ENCODE measurements at regions not wholly inside any gene's neighbourhood (a gene's known extent, or its start where the extent isn't known, plus 50 kb on each side); places are given as distances from the start of the nearest gene placed in this dataset.

- no peak for TF ChIP-seq CTCF (IDR thresholded peaks at IDR 0.05)
- TF ChIP-seq ZFX (IDR thresholded peaks at IDR 0.05; ENCODE audit: borderline replicate concordance), result no peak
- H3K27ac ChIP-seq, result no peak overlapping the region
Measured at GRCh38 chr14:105853089-105853906, 326.9 kb downstream of the TMEM121 start.

GRCh38 chr14:105853907-105854599 lies 327.7 kb downstream of the TMEM121 start:
- TF ChIP-seq CTCF (IDR thresholded peaks at IDR 0.05), result no peak
- no peak for TF ChIP-seq ZFX (IDR thresholded peaks at IDR 0.05; ENCODE audit: borderline replicate concordance)
- no peak overlapping the region for H3K27ac ChIP-seq

- no peak for TF ChIP-seq ZFX (IDR thresholded peaks at IDR 0.05; ENCODE audit: borderline replicate concordance)
- no peak for TF ChIP-seq CTCF (IDR thresholded peaks at IDR 0.05)
- H3K27ac ChIP-seq, result no peak overlapping the region
Measured at GRCh38 chr14:105854600-105855245, 328.3 kb downstream of the TMEM121 start.

- no peak overlapping the region for H3K27ac ChIP-seq
Measured at GRCh38 chr14:105855246-105855892, 329.0 kb downstream of the TMEM121 start.

GRCh38 chr14:105855893-105856675 lies 329.7 kb downstream of the TMEM121 start:
- TF ChIP-seq CTCF (IDR thresholded peaks at IDR 0.05) (no peak), ZFX (IDR thresholded peaks at IDR 0.05; ENCODE audit: borderline replicate concordance) (no peak)
- no peak overlapping the region for H3K27ac ChIP-seq

More at GRCh38 chr14:105855246-105855892, 329.0 kb downstream of the TMEM121 start:
- no peak for TF ChIP-seq CTCF (IDR thresholded peaks at IDR 0.05)
- TF ChIP-seq ZFX (IDR thresholded peaks at IDR 0.05; ENCODE audit: borderline replicate concordance), result no peak

- no peak for TF ChIP-seq CTCF (IDR thresholded peaks at IDR 0.05)
- TF ChIP-seq ZFX (IDR thresholded peaks at IDR 0.05; ENCODE audit: borderline replicate concordance), result no peak
- H3K27ac ChIP-seq, result no peak overlapping the region
Measured at GRCh38 chr14:105856676-105857219, 330.4 kb downstream of the TMEM121 start.

Measured in 22Rv1 (cell line).